GM21381 (cell line): ENCODE measurements at regions not wholly inside any gene's neighbourhood (a gene's known extent, or its start where the extent isn't known, plus 50 kb on each side); places are given as distances from the start of the nearest gene placed in this dataset.

Experiments
- ATAC-seq: cut with Tn5 transposase; IDR thresholded peaks from one replicate; pipeline ENCODE4 v1.9.1; 2021; ENCODE audit warnings: mild to moderate bottlenecking, moderate library complexity; ENCODE audit not compliant: unreplicated experiment

DNA sequence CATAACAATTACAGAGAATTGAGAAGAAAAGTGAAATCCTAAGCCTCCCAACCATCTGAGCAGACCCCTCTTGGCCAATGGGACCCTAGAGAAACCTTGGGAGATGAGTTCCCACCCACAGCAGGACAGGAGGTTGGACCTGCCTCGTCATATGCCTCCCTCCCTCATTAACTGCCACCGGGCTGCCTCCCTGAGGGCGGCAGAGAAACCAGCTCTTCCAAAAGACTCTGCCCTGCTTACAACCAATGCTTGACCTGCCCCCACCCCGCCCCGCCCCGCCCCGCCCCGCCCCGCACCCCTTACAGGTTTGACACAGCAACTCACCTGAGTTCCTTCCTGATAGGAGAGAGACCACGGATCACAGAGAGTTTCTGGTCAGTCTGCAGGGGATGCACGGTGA is 86.1 kb downstream of the ADRA2C start:
- ATAC-seq: no peak

DNA sequence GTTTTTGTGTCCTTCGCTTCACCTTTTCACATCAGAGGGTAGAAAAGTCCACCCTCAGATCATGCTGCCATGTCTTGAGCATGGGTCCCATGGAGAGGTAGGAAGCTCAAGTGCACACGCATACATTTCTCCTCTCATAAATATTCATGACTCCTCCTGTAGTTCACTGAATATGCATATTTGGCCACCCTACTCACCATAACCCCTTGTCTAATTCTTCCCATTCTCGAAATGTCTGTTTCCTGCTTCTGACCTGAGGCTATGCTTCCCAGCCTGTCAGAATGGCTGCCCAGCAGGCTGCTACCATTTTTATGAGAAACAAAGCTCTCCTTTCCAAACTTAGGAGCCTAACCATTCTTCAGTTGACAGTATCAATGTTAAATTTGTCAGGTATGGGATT is 86.5 kb downstream of the ADRA2C start:
- ATAC-seq: no peak

DNA sequence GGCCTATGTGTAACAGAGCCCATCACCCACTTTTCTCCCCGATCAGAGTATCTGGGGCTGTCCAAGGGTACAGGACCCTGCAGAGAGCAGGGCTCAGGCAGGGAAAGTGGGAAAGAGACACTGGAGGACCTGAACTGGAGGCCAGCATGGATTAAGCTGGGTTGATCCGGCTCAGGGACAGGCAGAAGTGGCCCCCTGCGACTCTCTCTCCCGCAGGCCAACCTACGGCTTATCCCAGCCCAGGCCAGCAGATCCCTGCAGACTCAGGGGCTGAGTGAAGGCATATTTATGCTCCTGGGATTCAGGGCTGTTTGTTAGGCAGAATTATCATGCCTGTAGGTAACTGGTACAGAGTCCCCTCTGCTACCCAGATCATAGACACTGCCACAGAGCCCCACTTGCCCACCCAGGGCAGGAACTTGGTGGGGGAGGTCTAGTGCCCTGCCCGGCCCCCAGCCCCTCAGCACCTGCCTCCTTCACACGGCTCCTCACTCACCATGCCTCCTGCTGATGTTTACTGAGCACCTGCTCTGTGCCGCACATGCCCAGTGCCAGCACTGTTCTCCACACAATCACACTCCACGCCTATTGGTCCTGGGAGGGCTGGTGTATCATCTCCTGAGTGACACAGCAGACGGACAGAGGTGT is 87.3 kb downstream of the ADRA2C start:
- no peak for ATAC-seq

DNA sequence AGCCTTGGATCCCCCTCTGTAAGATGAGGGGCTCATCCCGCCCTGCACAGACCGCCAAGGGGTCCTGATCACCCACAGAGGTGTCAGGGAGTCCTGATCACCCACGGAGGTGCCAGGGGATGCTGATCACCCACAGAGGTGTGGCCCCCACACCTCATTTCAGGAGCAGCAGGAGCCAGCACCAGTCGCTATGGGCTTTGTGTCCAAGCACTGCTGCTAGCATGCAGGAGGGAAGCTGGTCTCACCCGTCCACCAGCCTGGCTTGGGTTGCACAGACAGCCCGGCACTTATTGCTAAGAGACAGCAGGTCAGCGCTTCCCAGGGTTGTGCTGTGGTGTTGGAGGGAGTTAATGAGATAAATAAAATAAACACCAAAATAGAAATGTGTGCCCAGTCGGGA is 88.5 kb downstream of the ADRA2C start:
- ATAC-seq: no peak

DNA sequence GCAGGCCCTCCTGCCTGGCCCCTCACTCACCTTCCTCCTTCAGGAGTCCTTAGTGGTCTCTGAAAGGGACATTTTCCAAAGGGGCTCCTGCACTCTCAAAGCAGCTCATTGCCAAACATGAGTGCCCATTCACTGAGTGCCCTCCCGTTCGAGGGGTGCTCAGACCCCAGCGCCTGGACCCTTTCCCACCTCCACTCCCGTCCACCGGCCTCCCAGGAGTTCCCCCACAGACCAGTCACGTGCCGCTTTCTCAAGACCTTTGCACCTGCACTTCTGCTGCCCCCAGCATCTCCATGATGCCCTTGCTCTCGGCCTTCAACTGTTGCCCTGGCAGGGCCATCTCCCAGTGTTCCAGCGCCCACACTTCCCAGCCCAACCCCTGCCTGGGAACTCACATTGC is 89.5 kb downstream of the ADRA2C start:
- no peak for ATAC-seq

DNA sequence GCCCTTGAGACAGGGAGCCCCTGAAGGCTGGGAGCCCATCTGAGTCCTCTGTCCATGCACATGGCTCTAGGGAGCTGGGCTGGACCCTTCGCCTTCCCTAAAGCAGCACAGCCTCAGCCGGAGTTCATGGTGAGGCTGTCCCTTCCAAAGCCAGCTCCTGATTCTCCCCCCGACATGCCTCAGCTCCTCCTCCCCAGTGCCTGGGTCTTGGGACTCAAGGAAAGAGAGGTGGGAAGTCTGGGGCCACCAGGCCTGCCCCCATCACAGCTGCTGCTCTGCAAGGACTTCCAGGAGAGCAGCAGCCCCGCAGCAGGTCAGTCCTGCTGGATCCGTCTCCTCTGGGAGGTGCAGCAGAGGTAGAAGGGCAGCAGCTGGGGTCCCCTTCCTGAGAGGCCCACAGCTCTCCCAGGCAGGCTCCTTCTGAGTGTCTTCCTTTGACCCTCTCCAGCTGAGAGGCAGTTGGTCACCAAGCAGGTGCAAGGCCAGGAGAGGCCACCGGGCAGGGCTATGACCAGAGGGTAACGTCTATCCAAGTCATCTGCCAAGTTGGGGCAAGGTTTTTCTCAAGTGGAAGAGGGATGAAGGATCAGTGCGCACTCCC is 90.5 kb downstream of the ADRA2C start:
- no peak for ATAC-seq

DNA sequence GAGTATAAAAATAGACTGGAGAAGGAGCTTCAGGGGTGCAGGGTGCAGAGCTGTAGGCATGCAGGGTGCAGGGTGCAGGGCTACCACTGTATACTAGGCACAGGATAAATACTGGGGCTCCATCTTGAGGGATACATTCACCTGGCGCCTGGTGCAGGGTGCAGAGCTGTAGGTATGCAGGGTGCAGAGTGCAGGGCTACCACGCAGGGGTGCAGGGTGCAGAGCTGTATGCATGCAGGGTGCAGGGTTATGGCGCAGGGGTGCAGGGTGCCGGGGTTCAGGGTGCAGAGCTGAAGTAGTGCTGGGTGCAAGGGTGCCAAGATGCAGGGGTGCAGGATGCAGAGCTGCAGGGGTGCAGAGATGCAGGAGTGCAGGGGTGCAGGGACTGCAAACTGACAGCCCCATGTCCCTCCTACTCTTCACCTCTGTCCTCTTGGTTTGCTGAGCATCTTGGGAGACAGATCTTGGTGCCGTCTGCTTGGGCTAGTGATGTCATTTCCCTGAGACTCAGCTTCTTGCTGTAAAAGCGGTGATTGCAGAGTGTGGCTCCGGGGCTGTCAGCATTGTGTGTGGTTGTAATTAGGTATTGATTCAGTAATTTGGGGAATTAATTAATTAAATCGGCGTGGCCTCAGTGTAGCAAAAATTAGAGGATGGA is 91.2 kb downstream of the ADRA2C start:
- no peak for ATAC-seq

DNA sequence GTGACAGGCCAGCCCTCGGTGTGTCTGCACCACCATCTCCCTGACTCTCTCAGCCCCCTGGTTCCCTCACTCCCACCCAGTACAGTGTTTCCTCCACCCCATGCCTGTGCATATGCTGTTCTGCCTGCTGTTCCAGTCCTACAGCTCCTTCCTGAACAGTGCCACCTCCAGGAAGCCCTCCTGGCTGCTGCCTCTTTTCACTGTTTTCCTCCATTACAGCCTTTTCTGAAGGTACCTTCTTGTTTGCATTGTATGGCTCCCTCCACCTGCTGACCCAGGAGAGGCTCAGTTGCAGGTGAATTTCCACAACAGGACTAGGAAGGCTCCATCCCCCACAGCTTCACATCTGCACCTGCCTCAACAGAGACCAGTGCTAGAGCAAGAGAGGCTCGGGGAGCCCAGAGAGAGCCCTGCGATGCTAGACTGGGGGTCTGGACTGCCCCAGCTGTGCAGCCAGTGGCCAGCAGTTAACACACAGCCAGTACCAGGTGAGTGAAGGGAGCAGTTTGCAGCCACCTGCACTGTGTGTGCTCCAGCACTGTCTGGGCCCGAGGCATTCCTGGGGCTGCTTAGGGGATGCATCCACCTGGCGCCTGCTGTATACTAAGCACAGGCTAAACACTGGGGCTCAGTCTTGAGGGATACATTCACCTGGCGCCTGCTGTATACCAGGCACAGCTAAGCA is 92.0 kb downstream of the ADRA2C start:
- ATAC-seq: no peak

DNA sequence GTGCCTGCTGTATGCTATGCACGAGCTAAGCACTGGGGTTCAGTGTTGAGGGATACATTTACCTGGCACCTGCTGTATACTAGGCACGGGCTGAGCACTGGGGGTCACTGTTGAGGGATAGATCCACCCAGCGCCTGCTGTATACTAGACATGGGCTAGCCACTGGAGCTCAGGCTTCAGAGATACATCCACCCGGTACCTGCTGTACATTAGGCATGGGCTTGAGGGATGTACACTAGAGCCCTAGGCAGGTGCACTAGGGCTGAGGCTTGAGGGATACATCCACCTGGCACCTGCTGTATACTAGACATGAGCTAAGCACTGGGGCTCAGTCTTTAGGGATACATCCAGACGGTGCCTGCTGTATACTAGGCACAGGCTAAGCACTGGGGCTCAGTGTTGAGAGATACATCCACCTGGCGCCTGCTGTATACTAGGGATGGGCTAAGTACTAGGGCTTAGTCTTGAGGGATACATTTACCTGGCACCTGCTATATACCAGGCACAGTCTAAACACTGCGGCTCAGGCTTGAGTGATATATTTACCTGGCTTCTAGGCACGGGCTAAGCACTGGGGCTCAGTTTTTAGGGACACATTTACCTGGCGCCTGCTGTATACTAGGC is 92.7 kb downstream of the ADRA2C start:
- ATAC-seq: no peak

DNA sequence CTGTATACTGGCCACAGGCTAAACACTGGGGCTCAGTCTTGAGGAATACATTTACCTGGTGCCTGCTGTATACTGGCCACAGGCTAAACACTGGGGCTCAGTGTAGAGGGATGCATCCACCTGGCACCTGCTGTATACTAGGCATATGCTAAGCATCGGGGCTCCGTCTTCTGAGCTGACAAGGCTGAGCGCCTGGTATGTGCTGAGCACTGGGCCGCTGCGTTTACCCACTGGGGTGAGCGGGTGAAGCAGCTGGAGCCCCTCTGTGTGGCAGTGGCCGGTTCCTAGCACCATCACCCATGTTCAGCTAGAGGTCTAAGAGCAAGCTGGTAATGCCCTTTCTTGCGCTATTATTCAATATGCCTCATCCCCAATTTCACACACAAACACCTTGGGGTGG is 93.4 kb downstream of the ADRA2C start:
- no peak for ATAC-seq

DNA sequence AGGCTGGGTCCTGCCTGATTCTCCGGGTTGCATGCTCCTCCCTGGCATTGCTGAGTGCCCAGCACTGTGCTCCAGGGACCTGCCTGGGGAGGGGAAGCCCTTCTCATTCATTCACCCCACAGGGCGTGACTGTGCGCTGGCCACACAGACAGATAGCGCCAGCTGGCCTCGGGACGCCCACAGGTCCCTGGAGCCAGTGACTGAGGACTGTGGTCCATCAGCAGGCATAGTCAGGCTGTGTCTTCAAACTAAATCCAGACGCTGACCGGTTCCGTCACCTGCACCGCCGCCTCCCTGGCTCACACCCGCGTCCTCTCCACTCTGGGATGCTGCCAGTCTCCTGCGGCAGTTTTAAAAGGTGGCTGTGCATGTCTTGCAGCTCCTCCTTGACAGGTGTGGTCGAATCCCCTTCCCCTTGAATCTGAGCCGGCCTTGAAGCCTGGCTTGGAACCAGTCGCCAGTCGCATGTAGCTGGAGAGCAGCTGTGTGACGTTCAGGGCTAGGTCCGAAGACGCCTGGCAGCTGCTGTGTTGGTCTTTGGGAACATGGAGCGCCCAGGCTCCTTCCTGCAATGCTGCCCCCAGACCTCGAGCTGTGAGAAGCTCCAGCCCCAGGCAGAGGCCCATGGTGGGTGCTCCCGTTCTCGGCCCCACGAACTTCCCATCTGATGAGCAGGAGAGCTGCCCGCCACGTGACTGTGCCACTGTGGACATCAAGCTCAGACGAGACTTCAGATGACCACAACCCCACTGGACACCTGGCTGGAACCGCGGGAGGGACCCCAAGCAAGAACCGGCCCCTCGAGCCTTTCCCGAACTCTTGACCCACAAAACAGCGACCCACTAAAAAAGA is 94.1 kb downstream of the ADRA2C start:
- ATAC-seq: no peak

DNA sequence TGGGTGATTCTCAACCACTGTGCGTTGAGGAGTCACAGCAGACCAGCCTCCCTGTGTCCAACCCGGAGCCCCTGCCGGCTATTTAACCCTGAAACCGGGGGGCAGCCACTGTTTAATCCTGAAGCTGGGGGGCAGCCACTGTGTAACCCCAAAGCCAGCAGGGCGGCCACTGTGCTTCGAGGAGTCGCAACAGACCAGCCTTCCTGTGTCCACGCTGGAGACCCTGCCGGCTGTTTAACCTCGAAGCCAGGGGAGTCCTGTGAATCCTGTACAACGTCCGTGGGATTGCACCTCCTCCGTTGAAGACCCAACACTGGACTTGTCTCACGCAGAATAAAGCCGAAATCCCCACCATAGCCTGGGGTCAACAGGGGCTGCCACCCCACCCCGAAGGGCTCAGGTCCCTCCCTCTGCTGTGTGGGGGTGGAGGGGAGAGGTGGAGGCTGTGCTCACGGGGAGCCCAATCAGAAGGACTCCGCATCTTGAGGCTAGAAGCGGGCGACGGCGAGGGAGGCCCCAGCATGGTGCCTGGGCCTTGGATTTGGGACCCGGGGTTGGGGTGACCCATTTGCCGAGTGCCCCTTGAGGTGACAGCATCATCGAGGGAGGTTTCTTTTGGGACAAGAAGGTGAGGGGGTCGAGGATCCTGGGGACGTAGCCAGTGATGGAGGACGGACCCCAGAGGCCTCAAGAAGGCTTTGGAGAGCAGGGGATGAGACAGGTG is 94.9 kb downstream of the ADRA2C start:
- ATAC-seq: no peak

DNA sequence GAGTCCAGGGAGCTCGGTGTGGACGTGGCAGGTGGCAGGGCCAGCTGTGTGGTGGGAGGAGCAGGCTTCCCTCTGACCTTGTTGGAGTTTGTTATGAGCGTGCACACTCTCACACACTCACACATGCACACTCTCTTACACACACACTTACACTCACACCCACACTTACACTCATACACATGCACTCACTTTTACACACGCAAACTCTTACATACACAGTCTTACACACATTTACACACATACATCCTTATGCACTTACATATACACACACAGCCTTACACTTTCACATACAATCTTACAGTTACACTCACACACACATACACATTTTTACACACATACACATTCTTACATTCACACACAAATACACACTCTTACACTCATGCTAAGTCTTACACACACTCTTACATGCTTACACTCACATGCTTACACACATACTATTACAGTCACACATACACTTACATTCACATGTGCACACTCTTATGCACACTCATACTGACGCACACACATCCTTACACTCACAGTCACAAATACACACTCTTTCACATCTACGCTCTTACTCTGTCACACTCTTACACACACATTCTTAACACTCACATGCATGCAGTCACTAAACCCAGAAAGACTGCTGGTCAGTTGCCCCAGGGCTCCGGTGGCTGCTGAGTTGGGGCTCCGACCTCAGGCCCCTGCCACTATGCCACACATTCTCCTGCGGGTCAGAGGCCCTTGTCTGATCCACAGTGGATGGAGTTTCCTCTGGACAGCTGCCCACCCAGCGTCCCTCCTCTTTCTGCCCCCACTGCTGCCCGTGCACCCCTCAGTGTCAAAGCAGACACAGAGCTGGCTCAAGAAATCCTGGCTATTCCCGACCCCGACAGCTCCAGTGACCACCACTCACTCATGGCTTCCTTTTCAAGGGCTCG is 95.8 kb downstream of the ADRA2C start:
- ATAC-seq: no peak

DNA sequence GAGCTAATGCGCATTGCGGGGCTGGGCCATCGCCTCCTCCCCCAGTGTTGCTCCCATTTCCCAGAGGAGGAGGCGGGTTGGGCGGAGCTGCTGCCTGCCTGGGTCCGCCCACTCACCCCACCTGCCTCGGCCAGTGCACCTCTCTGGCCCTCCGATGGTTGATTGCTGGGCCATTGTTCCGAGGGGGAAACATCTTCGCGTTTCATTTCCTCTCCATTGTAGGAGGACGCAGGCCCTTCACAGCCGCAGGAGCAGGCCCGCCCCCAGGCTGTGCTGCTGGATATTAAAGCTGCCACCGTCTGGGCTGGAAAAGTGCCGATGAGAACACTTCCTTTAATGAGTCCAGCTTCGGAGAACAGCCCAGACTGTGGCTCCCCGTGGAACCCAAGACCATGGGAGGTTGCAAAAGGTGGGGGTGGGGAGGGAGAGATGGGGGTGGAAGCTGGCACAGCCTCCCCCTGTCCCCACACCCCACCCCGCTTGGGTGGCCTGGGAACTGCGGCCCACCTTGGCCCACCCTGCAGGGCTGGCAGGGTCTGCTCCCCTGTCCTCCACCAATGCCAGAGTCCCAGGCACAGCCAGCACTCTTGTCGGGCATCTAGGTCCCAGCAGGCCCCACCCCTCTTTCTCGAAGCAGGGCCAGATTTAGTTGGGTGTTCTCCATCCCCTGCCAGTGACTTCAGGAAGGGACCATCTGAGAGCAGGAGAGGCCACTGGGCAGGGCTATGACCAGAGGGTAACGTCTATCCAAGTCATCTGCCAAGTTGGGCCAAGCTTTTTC is 96.6 kb downstream of the ADRA2C start:
- no peak for ATAC-seq

DNA sequence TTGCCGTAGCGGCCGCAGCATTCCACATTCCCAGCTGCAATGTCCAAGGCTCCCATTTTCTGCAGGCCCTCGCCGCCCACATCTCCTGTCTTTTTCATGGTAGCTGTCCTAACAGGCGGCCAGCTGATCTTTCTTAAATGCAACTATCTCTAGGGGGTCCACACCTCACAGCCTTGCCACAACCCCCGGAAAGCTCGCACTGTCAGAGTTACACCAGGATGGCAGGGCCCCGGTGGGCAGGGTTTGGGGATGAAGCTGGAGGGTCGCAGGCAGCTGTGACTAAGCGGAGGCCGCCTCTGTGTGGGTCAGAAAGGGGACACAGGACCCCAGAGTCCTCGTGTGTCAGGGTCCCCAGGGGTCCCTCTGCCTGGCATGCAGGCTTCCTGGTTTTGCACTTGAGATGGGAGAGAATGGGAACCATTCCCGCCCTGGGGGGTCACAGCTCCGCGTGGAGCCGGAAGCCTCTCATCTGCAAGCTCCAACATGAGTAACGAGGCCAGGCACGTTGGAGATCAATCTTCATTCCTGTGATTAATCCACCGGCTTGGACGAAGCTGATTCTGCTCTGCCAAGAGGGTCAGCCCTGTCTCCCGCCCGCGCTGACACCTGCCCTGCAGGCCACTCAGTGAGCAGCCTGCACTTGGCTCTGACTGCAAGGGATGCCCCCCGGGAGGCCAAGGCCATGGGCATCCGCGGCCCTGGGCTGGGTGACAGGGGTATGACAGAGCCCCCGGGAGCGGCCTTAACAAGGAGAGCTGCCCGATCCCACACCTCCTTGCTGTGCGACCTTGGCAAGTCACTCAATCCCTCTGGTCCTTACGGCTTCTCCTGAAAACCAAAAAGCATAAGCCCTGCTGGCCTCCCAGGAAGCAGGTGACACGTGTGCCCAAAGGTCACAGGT is 97.9 kb downstream of the ADRA2C start:
- no peak for ATAC-seq

DNA sequence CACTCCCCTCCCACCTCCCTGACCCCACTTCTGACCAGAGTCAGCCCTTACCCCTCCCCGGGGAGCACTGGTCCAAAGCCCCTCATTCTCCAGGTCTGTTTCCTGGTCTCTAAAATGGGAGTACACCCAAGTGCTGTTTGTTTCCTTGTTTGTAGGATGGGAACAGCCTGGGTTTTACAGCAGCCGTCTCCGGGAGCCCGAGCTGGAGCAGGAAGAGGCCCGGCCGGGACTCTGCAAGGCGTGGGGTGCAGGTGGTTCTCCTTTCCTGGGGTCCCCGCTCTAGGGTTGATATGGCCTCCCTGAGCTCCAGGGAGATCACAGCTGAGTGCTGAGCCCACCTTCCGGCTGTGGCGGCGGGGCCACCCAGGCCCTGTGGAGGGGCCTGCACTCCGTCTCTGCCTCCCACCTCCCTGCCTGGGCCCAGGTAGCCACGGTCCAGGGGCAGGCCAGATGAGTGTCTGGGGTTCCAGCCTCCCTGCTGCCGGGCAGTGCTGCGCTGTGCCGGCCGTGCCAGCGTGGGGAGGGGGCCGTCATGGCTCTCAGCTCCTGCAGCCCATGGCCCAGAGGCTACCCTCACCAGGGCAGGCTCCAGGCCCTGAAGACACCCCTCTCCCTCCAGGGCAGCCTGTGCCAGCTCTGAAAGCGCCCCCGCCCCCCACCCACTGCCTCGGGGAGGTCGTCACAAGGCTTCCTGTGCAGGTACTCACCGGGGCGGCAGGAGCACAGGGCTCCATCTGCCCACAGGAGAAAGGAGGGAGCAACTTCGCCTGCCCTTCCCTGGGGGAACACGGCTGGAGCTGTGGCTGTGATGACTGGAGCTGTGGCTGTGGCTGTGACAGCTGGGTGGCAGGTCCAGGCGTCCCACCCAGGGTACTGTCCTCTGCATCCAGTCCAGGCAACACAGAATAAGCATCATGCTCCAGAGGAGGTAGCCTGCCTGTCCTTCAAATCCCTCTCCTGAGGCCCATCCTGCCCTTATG is 98.8 kb downstream of the ADRA2C start:
- no peak for ATAC-seq
